Activated CD8-positive, alpha-beta T cell treated with anti-CD3 and anti-CD28 coated beads for 36 hours (primary cell): ENCODE measurements at regions not wholly inside any gene's neighbourhood (a gene's known extent, or its start where the extent isn't known, plus 50 kb on each side); places are given as distances from the start of the nearest gene placed in this dataset.

Experiments used
- ATAC-seq: fragments of 200-7000 bp; cut with Tn5 transposase; one replicate; pipeline ENCODE4 v1.10.0; 2021; ENCODE audit warnings: mild to moderate bottlenecking, moderate library complexity
- CTCF ChIA-PET: fragments of 350-600 bp; sonication (Branson Sonifier 250); formaldehyde crosslinking; loops from one replicate; lab custom pipeline; 2021; ENCODE audit warnings: antibody characterized with exemption; lab: Charles Lee
- POLR2A ChIA-PET: fragments of 350-600 bp; sonication (Branson Sonifier 250); formaldehyde crosslinking; loops from one replicate; lab custom pipeline; 2021; ENCODE audit warnings: antibody characterized with exemption; lab: Charles Lee
- DNase-seq: peaks from one replicate; pipeline ENCODE4 v3.0.0-alpha.2; 2020
- H3K27ac Mint-ChIP-seq: one replicate; pipeline ENCODE4 v1.8.0; 2021; ENCODE audit warnings: mild to moderate bottlenecking, mixed read lengths
- H3K27me3 Mint-ChIP-seq: one replicate; pipeline ENCODE4 v1.8.0; 2021; ENCODE audit warnings: mixed read lengths
- H3K36me3 Mint-ChIP-seq: one replicate; pipeline ENCODE4 v1.8.0; 2021; ENCODE audit warnings: low read depth, mixed read lengths
- H3K4me1 Mint-ChIP-seq: one replicate; pipeline ENCODE4 v1.8.0; 2021; ENCODE audit warnings: low read depth, mixed read lengths
- H3K4me3 Mint-ChIP-seq: one replicate; pipeline ENCODE4 v1.8.0; 2021; ENCODE audit warnings: mild to moderate bottlenecking, moderate library complexity, mixed read lengths
- H3K9me3 Mint-ChIP-seq: one replicate; pipeline ENCODE4 v1.8.0; 2021; ENCODE audit warnings: mixed read lengths
- intact Hi-C: fragments of 100-400 bp; cut with micrococcal nuclease; formaldehyde crosslinking; loops from one replicate; pipeline ENCODE4 v1.10.0; 2022
- TF ChIP-seq, protein P1 (sequence below): fragments of 200-600 bp; IDR thresholded peaks from one replicate; pipeline ENCODE4 v1.8.0; 2022; ENCODE audit warnings: antibody characterized with exemption, mild to moderate bottlenecking

DNA sequence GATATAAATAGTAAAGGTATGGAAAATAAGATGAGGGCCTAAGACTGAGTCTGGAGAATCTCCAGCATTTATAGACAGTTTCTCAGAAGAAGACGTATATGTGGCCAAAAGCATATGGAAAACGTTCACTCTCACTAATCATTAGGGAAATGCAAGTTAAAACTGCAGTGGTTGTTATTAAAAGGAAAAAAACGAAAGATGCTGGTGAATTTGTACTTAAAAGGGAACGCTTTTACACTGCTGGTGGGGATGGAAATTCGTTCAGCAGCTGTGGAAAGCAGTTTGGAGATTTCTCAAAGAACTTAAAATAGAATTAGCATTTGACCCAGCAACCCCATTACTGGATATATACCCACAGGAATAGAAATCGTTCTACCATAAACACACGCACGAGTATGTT, 180.5 kb upstream of the CADM1 start:
- TF ChIP-seq, protein P1, sequence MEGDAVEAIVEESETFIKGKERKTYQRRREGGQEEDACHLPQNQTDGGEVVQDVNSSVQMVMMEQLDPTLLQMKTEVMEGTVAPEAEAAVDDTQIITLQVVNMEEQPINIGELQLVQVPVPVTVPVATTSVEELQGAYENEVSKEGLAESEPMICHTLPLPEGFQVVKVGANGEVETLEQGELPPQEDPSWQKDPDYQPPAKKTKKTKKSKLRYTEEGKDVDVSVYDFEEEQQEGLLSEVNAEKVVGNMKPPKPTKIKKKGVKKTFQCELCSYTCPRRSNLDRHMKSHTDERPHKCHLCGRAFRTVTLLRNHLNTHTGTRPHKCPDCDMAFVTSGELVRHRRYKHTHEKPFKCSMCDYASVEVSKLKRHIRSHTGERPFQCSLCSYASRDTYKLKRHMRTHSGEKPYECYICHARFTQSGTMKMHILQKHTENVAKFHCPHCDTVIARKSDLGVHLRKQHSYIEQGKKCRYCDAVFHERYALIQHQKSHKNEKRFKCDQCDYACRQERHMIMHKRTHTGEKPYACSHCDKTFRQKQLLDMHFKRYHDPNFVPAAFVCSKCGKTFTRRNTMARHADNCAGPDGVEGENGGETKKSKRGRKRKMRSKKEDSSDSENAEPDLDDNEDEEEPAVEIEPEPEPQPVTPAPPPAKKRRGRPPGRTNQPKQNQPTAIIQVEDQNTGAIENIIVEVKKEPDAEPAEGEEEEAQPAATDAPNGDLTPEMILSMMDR = no peak

DNA sequence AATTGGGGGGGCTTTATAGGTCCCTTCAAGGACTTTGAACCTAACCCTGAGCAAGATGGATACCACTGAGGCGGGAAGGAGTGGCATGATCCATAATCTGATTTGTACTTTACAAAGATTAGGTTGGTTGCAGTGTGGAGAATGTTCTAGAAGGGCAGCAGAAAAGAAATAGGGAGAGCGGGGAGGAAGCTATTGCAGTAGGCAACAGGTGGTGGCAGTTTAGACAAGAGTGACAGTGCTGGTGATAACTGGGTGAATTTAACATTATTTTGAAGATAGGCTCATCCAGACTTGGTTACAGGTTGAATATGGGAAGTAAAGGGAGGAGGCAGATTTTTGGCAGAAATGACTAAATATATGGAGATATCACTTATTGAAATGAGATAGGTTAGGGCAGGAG, 179.9 kb upstream of the CADM1 start:
- H3K4me1 Mint-ChIP-seq = no peaks in the 10 kb centered on the region
- H3K9me3 Mint-ChIP-seq = peaks cover 4% of the 10 kb centered on the region
- H3K27me3 Mint-ChIP-seq = peaks cover 3% of the 10 kb centered on the region
- TF ChIP-seq, protein P1 = no peak
- no peak for ATAC-seq
- H3K36me3 Mint-ChIP-seq = no peaks in the 10 kb centered on the region
- POLR2A ChIA-PET = no interaction called here
- no peak for DNase-seq
- intact Hi-C loops = no loop called here
- H3K4me3 Mint-ChIP-seq = no peak overlapping the region
- H3K27ac Mint-ChIP-seq = no peak overlapping the region
- CTCF ChIA-PET = no interaction called here

More for the DNA sequence above, 180.5 kb upstream of the CADM1 start:
- CTCF ChIA-PET = no interaction called here
- no peak for ATAC-seq
- no peak for DNase-seq
- Mint-ChIP-seq H3K4me1 (no peaks in the 10 kb centered on the region), H3K27me3 (peaks cover 3% of the 10 kb centered on the region), H3K36me3 (no peaks in the 10 kb centered on the region), H3K9me3 (peaks cover 4% of the 10 kb centered on the region), H3K4me3 (no peak overlapping the region), H3K27ac (no peak overlapping the region)
- intact Hi-C loops = no loop called here
- POLR2A ChIA-PET = no interaction called here

DNA sequence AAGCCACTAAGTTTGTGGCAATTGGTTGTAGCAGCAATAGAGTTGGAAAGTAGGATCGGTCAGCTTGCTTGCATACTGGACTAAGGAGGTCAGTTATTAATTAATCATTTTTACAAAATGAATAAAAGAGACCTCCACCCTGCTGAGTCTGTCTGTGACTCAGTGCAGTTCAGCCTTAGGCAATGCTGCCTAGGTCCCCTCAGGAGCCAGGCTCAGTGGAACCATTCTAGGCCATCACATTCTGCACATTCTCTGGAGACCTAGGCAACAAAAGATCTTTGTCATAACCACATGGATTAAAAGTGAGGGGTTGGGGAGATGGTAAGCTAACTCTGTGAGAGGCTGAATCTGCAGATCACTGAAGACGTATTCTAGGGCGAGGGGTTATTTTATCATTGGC, 178.7 kb upstream of the CADM1 start:
- ATAC-seq (no peak), DNase-seq (no peak)
- no peak overlapping the region for H3K27ac Mint-ChIP-seq
- CTCF ChIA-PET = no interaction called here
- no peaks in the 10 kb centered on the region for H3K4me1 Mint-ChIP-seq
- no peak overlapping the region for H3K4me3 Mint-ChIP-seq
- no peaks in the 10 kb centered on the region for H3K36me3 Mint-ChIP-seq
- H3K27me3 Mint-ChIP-seq = peaks cover 3% of the 10 kb centered on the region
- TF ChIP-seq, protein P1 = no peak
- POLR2A ChIA-PET = interaction anchor here (0.7 kb wide), 1 partner anchor 298 kb away, joined by 3 read pairs; no protein-coding TSS in a partner anchor
- H3K9me3 Mint-ChIP-seq = peaks cover 4% of the 10 kb centered on the region
- intact Hi-C loops = no loop called here

DNA sequence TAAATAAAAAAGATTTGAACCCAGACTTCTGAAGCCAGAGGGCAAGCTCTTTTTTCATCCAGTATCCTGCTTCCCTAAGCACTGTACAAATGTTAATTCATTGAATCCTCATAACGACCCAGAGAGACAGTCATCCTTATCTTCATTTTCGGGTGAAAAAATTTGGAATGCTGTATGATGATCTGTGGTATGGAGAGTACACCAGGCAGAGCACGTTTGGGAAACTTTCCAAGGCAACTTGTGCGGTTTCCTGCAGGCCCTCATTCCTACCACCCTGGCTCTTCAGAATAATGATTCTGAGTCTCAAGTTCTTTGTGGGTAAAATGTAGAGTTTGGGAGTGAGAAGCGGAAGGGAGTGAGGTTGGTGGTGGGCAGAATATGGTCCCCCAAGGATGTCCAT, 177.9 kb upstream of the CADM1 start:
- intact Hi-C loops = no loop called here
- Mint-ChIP-seq H3K4me3 (no peak overlapping the region), H3K27ac (no peak overlapping the region), H3K27me3 (peaks cover 3% of the 10 kb centered on the region), H3K9me3 (peaks cover 4% of the 10 kb centered on the region), H3K4me1 (no peaks in the 10 kb centered on the region), H3K36me3 (no peaks in the 10 kb centered on the region)
- CTCF ChIA-PET = no interaction called here
- TF ChIP-seq, protein P1 = no peak
- DNase-seq = no peak
- no peak for ATAC-seq
- POLR2A ChIA-PET = no interaction called here

DNA sequence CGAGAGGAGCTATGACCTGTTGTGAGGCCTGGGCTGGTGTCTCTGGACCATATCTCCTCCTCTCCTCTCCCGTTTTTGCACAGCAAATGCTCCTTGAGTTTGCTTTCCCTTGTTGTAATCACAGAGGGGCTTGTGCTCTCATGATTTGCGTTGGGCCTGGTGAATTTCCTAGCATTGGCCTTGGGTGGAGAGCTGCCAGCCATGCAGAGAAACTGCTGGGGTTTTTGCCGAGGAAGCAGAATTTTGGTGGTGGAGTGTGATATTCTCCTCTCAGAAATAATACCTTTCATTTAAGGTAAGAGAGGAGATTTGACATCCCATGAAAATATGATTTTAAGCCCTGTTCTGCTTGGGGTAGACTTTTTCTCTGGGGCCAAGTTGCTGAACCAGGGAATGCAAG, 175.7 kb upstream of the CADM1 start:
- DNase-seq = no peak
- no peaks in the 10 kb centered on the region for H3K36me3 Mint-ChIP-seq
- peaks cover 3% of the 10 kb centered on the region for H3K27me3 Mint-ChIP-seq
- no peak overlapping the region for H3K4me3 Mint-ChIP-seq
- TF ChIP-seq, protein P1 = no peak
- no peak for ATAC-seq
- peaks cover 2% of the 10 kb centered on the region for H3K9me3 Mint-ChIP-seq
- CTCF ChIA-PET = no interaction called here
- POLR2A ChIA-PET = no interaction called here
- no peak overlapping the region for H3K27ac Mint-ChIP-seq
- H3K4me1 Mint-ChIP-seq = no peaks in the 10 kb centered on the region
- intact Hi-C loops = no loop called here
